PC-3 (cell line): ENCODE measurements at regions not wholly inside any gene's neighbourhood (a gene's known extent, or its start where the extent isn't known, plus 50 kb on each side); places are given as distances from the start of the nearest gene placed in this dataset.

Experiments
- CTCF ChIP-seq: fragments of 300-600 bp; sonication (generic); conservative IDR thresholded peaks from 2 replicates; pipeline ENCODE4 v1.5.1; 2017; ENCODE audit warnings: antibody characterized with exemption, low read depth, mild to moderate bottlenecking, low read length
- EZH2 ChIP-seq: fragments of 300-600 bp; sonication (generic); IDR thresholded peaks from one replicate; pipeline ENCODE4 v1.6.1; 2017; ENCODE audit warnings: antibody characterized with exemption, mild to moderate bottlenecking, low read length; ENCODE audit not compliant: unreplicated experiment
- EZH2phosphoT487 ChIP-seq: fragments of 300-600 bp; sonication (generic); IDR thresholded peaks from 2 replicates; pipeline ENCODE4 v1.6.1; 2018; ENCODE audit warnings: mild to moderate bottlenecking, antibody characterized with exemption, low read length, borderline replicate concordance

GRCh38 chr19:31214997-31215396 is 134.2 kb downstream of the TSHZ3 start:
- TF ChIP-seq CTCF (no peak), EZH2phosphoT487 (no peak), EZH2 (no peak)
